Brain microvascular endothelial cell (primary cell): ENCODE measurements at regions not wholly inside any gene's neighbourhood (a gene's known extent, or its start where the extent isn't known, plus 50 kb on each side); places are given as distances from the start of the nearest gene placed in this dataset.

Experiments
- DNase-seq: peaks from one replicate; pipeline ENCODE4 v3.0.0-alpha.2; 2020
- H3K27ac ChIP-seq: fragments of 250-450 bp; sonication (Bioruptor Pico); 2 replicates; pipeline ENCODE4 v1.5.1; 2020; ENCODE audit warnings: mild to moderate bottlenecking, moderate library complexity
- H3K27me3 ChIP-seq: fragments of 250-450 bp; sonication (Bioruptor Pico); replicated peaks from 2 replicates; pipeline ENCODE4 v1.5.1; 2020; ENCODE audit warnings: mild to moderate bottlenecking
- H3K36me3 ChIP-seq: fragments of 250-450 bp; sonication (Bioruptor Pico); replicated peaks from 2 replicates; pipeline ENCODE4 v1.5.1; 2020; ENCODE audit warnings: mild to moderate bottlenecking
- H3K4me3 ChIP-seq: 2 replicates; pipeline ENCODE4 v1.5.1; 2011; ENCODE audit warnings: low read depth, mild to moderate bottlenecking, control low read depth, low read length, moderate library complexity
- CTCF ChIP-seq: IDR thresholded peaks from 2 replicates; pipeline ENCODE4 v1.5.1; 2011; ENCODE audit warnings: low read depth, mild to moderate bottlenecking, moderate library complexity, low read length, control low read depth, inconsistent platforms; ENCODE audit errors: missing control alignments
- in situ Hi-C: cut with HindIII; loops from 2 replicates; pipeline ENCODE4 v1.10.0; 2017; ENCODE audit warnings: low sequenced_read_pairs, low pct_ligation_motif_present

DNA sequence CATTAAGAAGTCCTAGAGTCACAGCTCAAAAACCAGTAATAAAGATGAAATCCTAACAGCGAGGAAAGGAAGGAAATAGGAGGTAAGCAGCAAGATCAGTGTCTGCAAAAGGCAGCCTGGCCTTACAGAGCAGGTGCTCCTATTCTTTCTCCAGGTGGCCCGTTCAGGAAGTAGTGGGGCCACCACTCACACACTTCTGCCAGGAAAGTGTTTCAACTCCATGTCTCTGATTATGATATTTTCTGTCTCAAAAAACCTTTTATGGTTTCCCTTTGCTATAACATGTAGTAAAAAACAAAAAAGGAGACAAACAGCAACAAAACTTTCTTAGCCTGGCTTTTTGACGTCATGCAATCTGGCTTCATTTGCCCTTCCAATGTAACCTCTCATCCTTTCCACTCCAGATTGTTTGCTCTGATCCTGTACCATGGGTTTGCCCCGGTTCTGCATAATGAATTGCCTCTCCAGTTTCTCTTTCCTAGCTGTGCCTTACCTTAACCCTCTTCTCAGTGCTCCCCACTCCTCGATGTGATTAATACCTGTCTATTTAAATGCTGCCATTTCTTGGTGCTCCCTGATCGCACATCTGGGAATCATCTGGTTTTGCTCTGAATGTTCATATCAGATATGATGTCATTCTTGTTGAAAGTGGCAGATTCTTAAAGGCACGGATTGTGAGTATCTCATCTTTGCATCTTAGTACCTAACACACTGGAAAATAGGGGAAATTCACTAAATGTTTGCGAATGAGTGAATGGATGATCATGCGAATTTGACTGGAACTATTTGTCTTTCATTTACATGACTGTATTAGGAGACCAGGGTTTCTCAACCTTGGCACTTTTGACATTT is 50.6 kb upstream of the PTPRM start:
- in situ Hi-C loops, result no loop called here
- TF ChIP-seq CTCF, result no peak
- Histone ChIP-seq H3K27me3 (no peaks in the 10 kb centered on the region), H3K27ac (no peak overlapping the region), H3K36me3 (no peaks in the 10 kb centered on the region), H3K4me3 (no peak overlapping the region)
- no peak for DNase-seq
